Activated effector memory CD4-positive, alpha-beta T cell treated with Interleukin-2 at 50 U/mL for 16 hours (primary cell): ENCODE measurements at regions not wholly inside any gene's neighbourhood (a gene's known extent, or its start where the extent isn't known, plus 50 kb on each side); places are given as distances from the start of the nearest gene placed in this dataset.

Experiments
- DNase-seq: peaks from one replicate; pipeline ENCODE4 v3.0.0-alpha.2; 2020

GRCh38 chr12:41924111-41924510 is 220.6 kb downstream of the GXYLT1 start:
- DNase-seq: no peak

GRCh38 chr12:41923351-41923750 is 221.3 kb downstream of the GXYLT1 start:
- no peak for DNase-seq

GRCh38 chr12:41920355-41920754 is 224.3 kb downstream of the GXYLT1 start:
- DNase-seq: no peak

- no peak for DNase-seq
Measured at GRCh38 chr12:41919526-41920261, 225.0 kb downstream of the GXYLT1 start.

- DNase-seq: no peak
Measured at GRCh38 chr12:41919048-41919447, 225.6 kb downstream of the GXYLT1 start.

- DNase-seq: no peak
Measured at GRCh38 chr12:41917938-41918341, 226.7 kb downstream of the GXYLT1 start.

GRCh38 chr12:41917181-41917580 is 227.5 kb downstream of the GXYLT1 start:
- no peak for DNase-seq

GRCh38 chr12:41910578-41911320 is 233.9 kb downstream of the GXYLT1 start:
- DNase-seq: no peak

- no peak for DNase-seq
Measured at GRCh38 chr12:41908206-41908605, 236.5 kb downstream of the GXYLT1 start.

- no peak for DNase-seq
Measured at GRCh38 chr12:41907550-41907949, 237.1 kb downstream of the GXYLT1 start.

- no peak for DNase-seq
Measured at GRCh38 chr12:41907021-41907420, 237.7 kb downstream of the GXYLT1 start.

GRCh38 chr12:41905759-41906297 is 238.8 kb downstream of the GXYLT1 start:
- no peak for DNase-seq

GRCh38 chr12:41905073-41905758 is 239.5 kb downstream of the GXYLT1 start:
- no peak for DNase-seq

GRCh38 chr12:41904041-41904440 is 240.6 kb downstream of the GXYLT1 start:
- DNase-seq: no peak

GRCh38 chr12:41903014-41903708 is 241.5 kb downstream of the GXYLT1 start:
- no peak for DNase-seq

- DNase-seq: no peak
Measured at GRCh38 chr12:41899577-41899976, 245.1 kb downstream of the GXYLT1 start.

- no peak for DNase-seq
Measured at GRCh38 chr12:41897593-41897992, 247.1 kb downstream of the GXYLT1 start.

GRCh38 chr12:41893491-41893890 is 251.2 kb downstream of the GXYLT1 start:
- no peak for DNase-seq

- no peak for DNase-seq
Measured at GRCh38 chr12:41892302-41892701, 252.4 kb downstream of the GXYLT1 start.

- DNase-seq: no peak
Measured at GRCh38 chr12:41891226-41891625, 253.4 kb downstream of the GXYLT1 start.

GRCh38 chr12:41888285-41888684 is 256.4 kb downstream of the GXYLT1 start:
- no peak for DNase-seq

- no peak for DNase-seq
Measured at GRCh38 chr12:41881891-41882805, 262.5 kb downstream of the GXYLT1 start.
